ENCODE measurements at regions not wholly inside any gene's neighbourhood (a gene's known extent, or its start where the extent isn't known, plus 50 kb on each side); places are given as distances from the start of the nearest gene placed in this dataset.

- no peak for DNase-seq
Measured at GRCh38 chr1:168782559-168783116, 53.6 kb upstream of the DPT start.

GRCh38 chr1:168783458-168784210 is 54.6 kb upstream of the DPT start:
- DNase-seq = no peak

- DNase-seq = peak; percentile 83
Measured at GRCh38 chr1:168786476-168787330, 57.7 kb upstream of the DPT start.

GRCh38 chr1:168788258-168788657 is 59.3 kb upstream of the DPT start:
- no peak for DNase-seq

GRCh38 chr1:168789501-168789900 is 60.5 kb upstream of the DPT start:
- no peak for DNase-seq

GRCh38 chr1:168792142-168792541 is 63.1 kb upstream of the DPT start:
- DNase-seq = no peak

- no peak for DNase-seq
Measured at GRCh38 chr1:168792592-168793125, 63.7 kb upstream of the DPT start.

- DNase-seq = no peak
Measured at GRCh38 chr1:168794057-168794456, 65.1 kb upstream of the DPT start.

GRCh38 chr1:168795681-168796080 is 66.7 kb upstream of the DPT start:
- DNase-seq = no peak

- no peak for DNase-seq
Measured at GRCh38 chr1:168799927-168800605, 71.1 kb upstream of the DPT start.

GRCh38 chr1:168801032-168801745 is 72.2 kb upstream of the DPT start:
- DNase-seq = peak; percentile 32

- no peak for DNase-seq
Measured at GRCh38 chr1:168803806-168804510, 75.0 kb upstream of the DPT start.

- no peak for DNase-seq
Measured at GRCh38 chr1:168806952-168807351, 77.9 kb upstream of the DPT start.

- no peak for DNase-seq
Measured at GRCh38 chr1:168811176-168811575, 82.2 kb upstream of the DPT start.

GRCh38 chr1:168819668-168820067 is 90.7 kb upstream of the DPT start:
- no peak for DNase-seq

- no peak for DNase-seq
Measured at GRCh38 chr1:168821434-168821833, 92.4 kb upstream of the DPT start.

- DNase-seq = no peak
Measured at GRCh38 chr1:168822911-168823310, 93.9 kb upstream of the DPT start.

- no peak for DNase-seq
Measured at GRCh38 chr1:168823988-168824387, 95.0 kb upstream of the DPT start.

- DNase-seq = no peak
Measured at GRCh38 chr1:168824418-168825065, 95.5 kb upstream of the DPT start.

- no peak for DNase-seq
Measured at GRCh38 chr1:168825129-168825528, 96.1 kb upstream of the DPT start.

GRCh38 chr1:168825820-168826219 is 96.8 kb upstream of the DPT start:
- no peak for DNase-seq
